ENCODE measurements at regions not wholly inside any gene's neighbourhood (a gene's known extent, or its start where the extent isn't known, plus 50 kb on each side); places are given as distances from the start of the nearest gene placed in this dataset.

DNA sequence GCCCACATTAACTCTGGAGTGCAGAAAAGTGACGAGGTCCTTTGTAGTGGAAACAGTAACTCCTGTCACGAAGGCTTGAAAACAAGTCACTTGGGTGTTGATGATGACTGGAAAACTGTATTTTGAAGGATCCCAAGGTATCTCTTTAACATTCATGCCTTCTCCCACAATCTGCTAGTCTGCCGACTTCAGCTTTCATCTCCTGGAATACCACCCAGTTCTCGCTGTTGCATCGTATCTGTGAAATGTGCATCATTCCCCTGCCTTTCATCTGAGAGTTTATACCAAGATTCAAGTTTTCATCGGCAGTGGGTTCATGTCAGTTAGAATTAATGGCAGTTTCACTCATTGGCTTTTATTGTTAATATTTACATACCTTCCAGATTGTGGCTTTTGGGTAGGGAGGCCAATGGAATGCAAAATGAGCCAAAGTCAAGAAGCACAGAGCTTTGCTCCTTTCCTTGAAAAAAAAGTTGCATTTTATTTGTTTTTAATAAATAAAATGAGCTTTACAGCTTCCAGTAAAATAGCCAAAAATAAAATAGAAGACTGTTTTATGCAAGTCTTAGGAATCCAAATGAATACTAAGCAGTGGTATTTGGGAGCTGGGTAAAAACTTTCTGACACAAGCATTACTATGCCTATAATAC, 575.2 kb upstream of the WWC1 start:
- CTCF ChIA-PET (ENCODE audit: unreplicated experiment) = no interaction called here
- Histone ChIP-seq H3K27ac (ENCODE audit: low read depth, low read length, poor library complexity, severe bottlenecking) (no peak overlapping the region), H3K79me2 (ENCODE audit: insufficient read depth, low read depth, low read length) (no peaks in the 10 kb centered on the region), H3K4me2 (ENCODE audit: low read length) (no peak overlapping the region), H3K36me3 (ENCODE audit: insufficient read depth, low read length) (no peaks in the 10 kb centered on the region), H3K4me1 (ENCODE audit: insufficient read depth, low read length, poor library complexity, severe bottlenecking) (no peaks in the 10 kb centered on the region), H3K9me2 (ENCODE audit: insufficient read depth, low read length) (no peaks in the 10 kb centered on the region), H2AFZ (ENCODE audit: low read length) (no peak overlapping the region), H3K9me3 (ENCODE audit: low read length) (no peaks in the 10 kb centered on the region), H4K20me1 (ENCODE audit: insufficient read depth, low read length) (no peaks in the 10 kb centered on the region), H3K4me3 (ENCODE audit: low read depth, low read length, poor library complexity, severe bottlenecking) (no peak overlapping the region)
- intact Hi-C loops (cut with micrococcal nuclease; ENCODE audit: unreplicated experiment) = no loop called here
- TF ChIP-seq, protein P1, sequence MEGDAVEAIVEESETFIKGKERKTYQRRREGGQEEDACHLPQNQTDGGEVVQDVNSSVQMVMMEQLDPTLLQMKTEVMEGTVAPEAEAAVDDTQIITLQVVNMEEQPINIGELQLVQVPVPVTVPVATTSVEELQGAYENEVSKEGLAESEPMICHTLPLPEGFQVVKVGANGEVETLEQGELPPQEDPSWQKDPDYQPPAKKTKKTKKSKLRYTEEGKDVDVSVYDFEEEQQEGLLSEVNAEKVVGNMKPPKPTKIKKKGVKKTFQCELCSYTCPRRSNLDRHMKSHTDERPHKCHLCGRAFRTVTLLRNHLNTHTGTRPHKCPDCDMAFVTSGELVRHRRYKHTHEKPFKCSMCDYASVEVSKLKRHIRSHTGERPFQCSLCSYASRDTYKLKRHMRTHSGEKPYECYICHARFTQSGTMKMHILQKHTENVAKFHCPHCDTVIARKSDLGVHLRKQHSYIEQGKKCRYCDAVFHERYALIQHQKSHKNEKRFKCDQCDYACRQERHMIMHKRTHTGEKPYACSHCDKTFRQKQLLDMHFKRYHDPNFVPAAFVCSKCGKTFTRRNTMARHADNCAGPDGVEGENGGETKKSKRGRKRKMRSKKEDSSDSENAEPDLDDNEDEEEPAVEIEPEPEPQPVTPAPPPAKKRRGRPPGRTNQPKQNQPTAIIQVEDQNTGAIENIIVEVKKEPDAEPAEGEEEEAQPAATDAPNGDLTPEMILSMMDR (conservative IDR thresholded peaks at IDR 0.05; ENCODE audit: low read length) = no peak
- no peak for TF ChIP-seq EZH2phosphoT487 (IDR thresholded peaks at IDR 0.05; ENCODE audit: borderline replicate concordance, low read depth, low read length)
- no TSS peak for BruUV-seq (replicated peaks)
- DNase-seq (ENCODE audit: low spot score) = no peak
- POLR2A ChIA-PET = interaction anchor here (0.6 to 0.7 kb wide), 2 partner anchors 12 to 26 kb away, joined by 3 read pairs; no protein-coding TSS in a partner anchor

DNA sequence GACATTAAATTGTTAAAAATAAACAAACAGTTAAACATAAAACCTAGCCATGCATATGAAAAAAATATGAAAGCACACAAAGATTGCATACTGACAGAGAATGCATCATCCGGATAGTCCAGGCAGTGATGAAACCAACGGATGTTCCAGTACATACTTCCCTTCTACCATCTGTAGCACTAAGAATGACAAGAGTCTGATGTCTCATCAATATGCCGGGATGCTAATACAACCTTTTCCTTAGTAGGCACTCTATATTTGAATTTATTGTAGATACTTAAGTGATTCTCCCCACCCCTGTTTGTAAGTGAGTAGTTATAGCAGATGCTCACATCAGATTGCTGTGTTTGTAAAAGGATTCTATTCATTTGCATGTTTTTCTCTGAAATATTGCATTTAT, 571.2 kb upstream of the WWC1 start:
- TF ChIP-seq, protein P1 (conservative IDR thresholded peaks at IDR 0.05; ENCODE audit: low read length) = no peak
- TF ChIP-seq EZH2phosphoT487 (IDR thresholded peaks at IDR 0.05; ENCODE audit: borderline replicate concordance, low read depth, low read length) = no peak
- ChIA-PET CTCF (ENCODE audit: unreplicated experiment) (no interaction called here), POLR2A (no interaction called here)
- Histone ChIP-seq H3K79me2 (ENCODE audit: insufficient read depth, low read depth, low read length) (no peaks in the 10 kb centered on the region), H3K36me3 (ENCODE audit: insufficient read depth, low read length) (no peaks in the 10 kb centered on the region), H3K9me2 (ENCODE audit: insufficient read depth, low read length) (no peaks in the 10 kb centered on the region), H2AFZ (ENCODE audit: low read length) (no peak overlapping the region), H3K27ac (ENCODE audit: low read depth, low read length, poor library complexity, severe bottlenecking) (no peak overlapping the region), H3K9me3 (ENCODE audit: low read length) (no peaks in the 10 kb centered on the region), H3K4me1 (ENCODE audit: insufficient read depth, low read length, poor library complexity, severe bottlenecking) (no peaks in the 10 kb centered on the region), H3K4me3 (ENCODE audit: low read depth, low read length, poor library complexity, severe bottlenecking) (no peak overlapping the region), H4K20me1 (ENCODE audit: insufficient read depth, low read length) (no peaks in the 10 kb centered on the region), H3K4me2 (ENCODE audit: low read length) (no peak overlapping the region)
- no TSS peak for BruUV-seq (replicated peaks)
- no peak for DNase-seq (ENCODE audit: low spot score)
- intact Hi-C loops (cut with micrococcal nuclease; ENCODE audit: unreplicated experiment) = loop anchor here (5.0 kb wide), 1 partner anchor 327 kb away; no protein-coding TSS in a partner anchor

DNA sequence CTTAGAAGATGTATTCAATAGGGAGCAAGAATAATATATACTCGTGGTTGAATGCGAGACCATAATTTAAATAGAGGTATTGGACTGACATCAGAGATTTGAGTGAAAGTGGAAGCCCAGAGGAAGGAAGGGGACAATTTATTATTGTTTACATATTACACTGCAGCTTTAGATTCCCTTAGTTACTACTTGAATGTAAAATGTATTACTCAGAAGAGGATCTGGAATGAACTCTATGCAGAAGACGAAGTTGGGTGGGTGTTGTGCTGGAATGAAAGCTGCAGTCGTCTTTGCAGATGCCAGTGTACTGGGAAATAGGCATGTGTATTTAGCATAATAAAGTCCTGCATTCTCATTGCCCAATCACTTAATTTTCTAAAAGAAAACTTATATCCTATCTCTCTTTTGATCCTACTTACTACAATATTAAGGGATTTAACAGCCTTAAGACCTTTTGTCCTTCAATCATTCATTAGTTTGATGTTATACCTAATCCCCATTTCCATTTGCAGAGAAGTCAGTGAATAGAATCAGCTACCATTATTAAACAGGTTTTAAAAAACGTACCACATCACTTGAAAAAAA, 570.7 kb upstream of the WWC1 start:
- intact Hi-C loops (cut with micrococcal nuclease; ENCODE audit: unreplicated experiment) = loop anchor here (5.0 kb wide), 1 partner anchor 327 kb away; no protein-coding TSS in a partner anchor
- Histone ChIP-seq H3K27ac (ENCODE audit: low read depth, low read length, poor library complexity, severe bottlenecking) (no peak overlapping the region), H3K36me3 (ENCODE audit: insufficient read depth, low read length) (no peaks in the 10 kb centered on the region), H3K4me1 (ENCODE audit: insufficient read depth, low read length, poor library complexity, severe bottlenecking) (no peaks in the 10 kb centered on the region), H2AFZ (ENCODE audit: low read length) (no peak overlapping the region), H3K9me2 (ENCODE audit: insufficient read depth, low read length) (no peaks in the 10 kb centered on the region), H3K4me2 (ENCODE audit: low read length) (no peak overlapping the region), H3K4me3 (ENCODE audit: low read depth, low read length, poor library complexity, severe bottlenecking) (no peak overlapping the region), H4K20me1 (ENCODE audit: insufficient read depth, low read length) (no peaks in the 10 kb centered on the region), H3K79me2 (ENCODE audit: insufficient read depth, low read depth, low read length) (no peaks in the 10 kb centered on the region), H3K9me3 (ENCODE audit: low read length) (no peaks in the 10 kb centered on the region)
- POLR2A ChIA-PET = interaction anchor here (0.6 kb wide), 1 partner anchor 837 kb away, joined by 3 read pairs; no protein-coding TSS in a partner anchor
- CTCF ChIA-PET (ENCODE audit: unreplicated experiment) = no interaction called here
- no peak for DNase-seq (ENCODE audit: low spot score)
- TF ChIP-seq EZH2phosphoT487 (IDR thresholded peaks at IDR 0.05; ENCODE audit: borderline replicate concordance, low read depth, low read length) = no peak
- TF ChIP-seq, protein P1 (conservative IDR thresholded peaks at IDR 0.05; ENCODE audit: low read length) = no peak
- no TSS peak for BruUV-seq (replicated peaks)
